ENCODE measurements at regions not wholly inside any gene's neighbourhood (a gene's known extent, or its start where the extent isn't known, plus 50 kb on each side); places are given as distances from the start of the nearest gene placed in this dataset.

DNA sequence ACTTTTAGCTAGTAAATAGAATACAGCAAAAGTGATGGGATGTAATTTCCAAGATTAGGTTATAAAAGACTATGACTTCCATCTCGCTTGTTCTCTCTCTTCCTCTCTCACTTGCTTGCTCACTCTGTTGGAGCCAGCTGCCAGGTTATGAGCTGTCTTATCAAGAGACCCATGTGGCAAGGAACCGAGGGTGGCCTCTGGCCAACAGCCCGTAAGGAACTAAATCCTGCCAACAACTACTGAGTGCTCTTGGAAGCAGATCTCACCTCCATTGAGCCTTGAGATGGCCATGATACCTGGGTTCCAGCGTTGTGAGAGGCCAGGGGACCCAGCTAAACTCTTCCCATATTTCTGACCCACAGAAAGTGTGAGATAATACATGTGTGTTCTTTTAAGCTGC, 636.1 kb downstream of the ACTL7B start:
- in situ Hi-C loops (cut with HindIII; ENCODE audit: low sequenced_read_pairs) = no loop called here

DNA sequence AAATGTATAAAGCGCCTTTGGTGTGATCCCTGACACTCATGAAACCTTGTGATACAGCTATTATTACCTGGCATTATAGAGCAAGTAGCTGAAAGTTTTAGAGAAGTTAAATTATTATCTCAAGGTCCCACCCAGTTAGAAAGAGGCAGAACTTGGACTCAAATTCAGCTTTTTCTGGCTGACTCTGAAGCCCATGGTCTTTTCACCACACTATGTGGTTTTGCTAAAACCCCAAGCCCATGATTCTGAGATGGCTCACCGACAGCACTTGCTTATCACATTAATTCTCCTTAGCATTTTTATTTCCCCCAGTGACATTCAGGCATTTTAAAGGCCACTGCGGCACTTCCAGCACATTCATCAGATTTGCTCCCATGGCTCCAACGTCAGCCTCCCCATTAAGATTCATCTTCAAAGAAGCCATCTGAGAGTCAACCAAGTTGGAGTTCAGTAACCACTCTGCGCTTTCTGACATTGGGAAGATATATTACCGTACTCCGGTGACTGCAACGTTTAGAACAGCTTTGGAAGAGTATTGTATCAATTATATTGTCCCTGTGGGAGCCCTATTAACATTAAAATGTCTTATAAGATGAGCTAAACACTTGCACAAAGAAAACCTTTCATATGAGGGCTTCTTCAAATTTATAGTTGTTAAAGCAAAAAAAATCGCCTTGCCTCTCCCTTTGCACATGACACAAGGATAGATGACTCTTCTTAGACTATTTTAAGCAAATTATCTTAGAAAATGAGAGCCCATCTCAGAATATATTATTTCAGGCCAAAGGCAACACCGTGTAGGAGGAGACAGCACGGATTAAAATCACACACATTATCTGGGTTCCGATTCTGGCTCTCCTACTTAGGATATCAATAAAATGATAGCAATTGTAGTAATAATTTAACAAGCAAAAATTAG, 638.1 kb downstream of the ACTL7B start:
- in situ Hi-C loops (cut with HindIII; ENCODE audit: low sequenced_read_pairs) = no loop called here

DNA sequence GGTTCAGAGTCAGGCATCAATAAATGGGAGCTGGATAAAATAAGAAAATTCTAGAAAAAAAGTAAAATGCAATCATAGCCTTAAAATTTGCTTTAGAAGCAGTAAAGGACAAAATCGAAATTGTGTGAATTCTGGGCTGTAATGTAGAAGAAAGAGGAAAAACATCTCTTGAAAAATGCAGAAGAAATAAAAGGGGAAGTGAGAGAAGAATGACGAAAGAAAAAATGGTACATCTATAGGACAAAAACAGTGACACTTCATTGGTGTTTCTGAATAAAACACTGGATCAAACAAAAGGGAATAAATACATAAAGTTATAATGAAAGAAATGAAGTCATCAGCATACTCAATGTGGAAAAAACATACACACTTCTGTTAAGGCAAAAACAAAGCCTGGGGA, 642.3 kb downstream of the ACTL7B start:
- in situ Hi-C loops (cut with HindIII; ENCODE audit: low sequenced_read_pairs) = no loop called here

DNA sequence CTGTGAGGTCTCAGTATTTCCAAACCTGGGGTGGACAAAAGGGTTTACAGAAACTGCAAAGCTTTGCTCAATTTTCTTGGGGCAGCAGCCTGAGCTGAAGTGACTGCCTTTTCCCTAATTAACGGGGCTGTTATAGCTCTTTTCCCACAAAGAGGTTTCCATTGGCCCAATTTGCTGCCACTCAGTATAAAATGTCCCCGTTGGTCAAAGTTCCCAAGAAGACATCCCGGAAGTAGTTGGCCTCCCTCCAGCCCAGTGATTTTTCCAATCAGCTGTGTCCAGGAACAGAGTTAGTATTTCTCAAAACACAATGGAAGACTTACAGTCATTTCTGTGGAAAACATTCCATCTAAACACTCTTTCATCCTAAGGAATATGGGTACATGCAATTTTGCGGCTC, 643.6 kb downstream of the ACTL7B start:
- in situ Hi-C loops (cut with HindIII; ENCODE audit: low sequenced_read_pairs) = no loop called here

DNA sequence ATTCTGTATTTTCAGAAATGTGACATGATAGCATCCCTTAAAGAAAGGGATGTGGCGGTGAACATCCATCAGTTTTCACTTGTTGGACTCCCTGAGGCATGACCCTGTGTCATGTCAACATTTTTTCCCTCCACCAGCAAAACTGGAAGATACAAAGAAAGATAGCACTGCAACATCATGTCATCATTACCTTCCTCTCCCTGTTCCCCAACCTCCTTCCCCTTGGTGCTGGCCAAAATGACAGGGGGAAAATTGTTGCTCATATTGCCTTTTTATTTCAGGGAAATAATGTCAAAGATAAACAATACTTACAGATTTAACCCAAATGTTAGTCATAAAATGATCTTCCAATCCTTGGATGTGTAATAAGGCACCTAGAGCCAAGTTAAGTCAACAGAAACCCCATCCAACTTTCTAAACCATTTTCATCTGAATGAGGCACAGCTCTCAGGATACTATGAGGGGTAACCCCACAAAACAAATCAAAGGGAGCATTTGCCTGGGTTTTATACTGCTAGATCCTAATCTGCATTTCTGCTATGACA, 644.3 kb downstream of the ACTL7B start:
- in situ Hi-C loops (cut with HindIII; ENCODE audit: low sequenced_read_pairs) = no loop called here

DNA sequence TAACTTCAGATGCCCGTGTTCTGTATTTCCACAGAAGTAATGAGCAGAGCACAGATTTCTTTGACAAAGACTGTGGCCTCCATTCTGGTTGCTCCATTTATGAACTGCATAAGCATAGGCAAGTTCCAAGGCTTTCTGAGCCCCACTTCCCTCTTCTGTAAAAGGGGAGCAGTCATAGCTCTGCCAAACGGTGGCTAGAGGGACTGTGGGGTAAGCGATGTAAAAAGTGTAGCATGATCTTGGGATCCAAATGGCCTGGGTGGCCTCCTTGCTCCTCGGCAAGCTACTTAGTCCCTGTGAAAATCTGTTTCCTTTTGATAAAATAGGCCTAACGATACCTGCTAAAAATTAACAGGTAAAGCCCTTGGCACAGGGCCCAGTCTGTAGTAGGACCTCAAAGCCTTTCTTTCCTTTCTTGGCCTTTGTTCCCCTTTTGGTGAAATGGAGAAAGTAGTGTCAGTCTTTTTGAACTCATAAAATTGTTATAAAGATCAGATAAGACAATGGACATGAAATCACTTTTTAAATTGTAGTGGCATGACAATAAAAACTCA, 646.6 kb downstream of the ACTL7B start:
- in situ Hi-C loops (cut with HindIII; ENCODE audit: low sequenced_read_pairs) = no loop called here

DNA sequence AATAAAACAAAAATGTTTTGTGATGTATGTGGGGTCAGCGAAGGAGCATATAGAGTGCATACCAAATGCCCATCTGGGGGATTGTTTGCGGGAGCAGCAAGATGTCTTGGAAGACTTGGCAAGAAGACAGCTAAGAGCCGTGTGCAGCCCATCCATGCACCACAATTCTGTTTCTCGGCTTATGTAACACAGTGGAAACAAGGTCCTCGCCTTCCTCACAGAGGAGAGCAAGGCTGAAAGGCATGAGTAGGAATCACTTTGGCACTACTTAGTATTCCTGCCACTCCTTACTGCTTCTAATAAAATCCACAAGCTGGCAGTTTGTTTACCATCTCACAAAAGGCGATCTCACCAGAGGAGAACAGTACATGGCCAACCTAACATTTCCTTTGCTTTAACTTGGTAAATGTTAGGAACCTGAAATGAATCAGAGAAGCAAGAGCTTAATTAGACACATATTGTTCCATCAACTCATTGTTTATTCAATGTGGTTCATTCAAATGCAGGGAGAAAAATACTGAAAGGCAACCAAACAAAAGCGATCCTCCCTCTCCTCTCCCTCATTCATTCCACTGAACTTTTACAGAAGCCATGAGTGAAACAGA, 648.1 kb downstream of the ACTL7B start:
- in situ Hi-C loops (cut with HindIII; ENCODE audit: low sequenced_read_pairs) = no loop called here

DNA sequence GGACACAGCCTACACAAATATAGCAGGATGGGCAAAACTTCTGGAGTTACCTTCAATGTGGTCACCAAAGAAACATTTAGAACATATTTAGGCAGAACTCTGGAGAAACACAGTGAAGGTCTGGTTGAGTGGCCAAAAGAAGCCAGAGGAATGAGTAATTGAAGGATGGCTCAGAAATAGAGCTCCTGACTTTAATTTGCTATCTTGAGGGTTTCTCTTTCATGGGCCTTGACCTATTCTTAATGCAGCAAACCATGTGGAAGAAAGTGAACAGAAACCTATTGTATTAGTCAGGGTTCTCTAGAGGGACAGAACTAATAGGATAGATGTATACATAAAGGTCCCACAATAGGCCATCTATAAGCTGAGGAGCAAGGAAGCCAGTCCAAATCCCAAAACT, 650.5 kb downstream of the ACTL7B start:
- in situ Hi-C loops (cut with HindIII; ENCODE audit: low sequenced_read_pairs) = no loop called here

DNA sequence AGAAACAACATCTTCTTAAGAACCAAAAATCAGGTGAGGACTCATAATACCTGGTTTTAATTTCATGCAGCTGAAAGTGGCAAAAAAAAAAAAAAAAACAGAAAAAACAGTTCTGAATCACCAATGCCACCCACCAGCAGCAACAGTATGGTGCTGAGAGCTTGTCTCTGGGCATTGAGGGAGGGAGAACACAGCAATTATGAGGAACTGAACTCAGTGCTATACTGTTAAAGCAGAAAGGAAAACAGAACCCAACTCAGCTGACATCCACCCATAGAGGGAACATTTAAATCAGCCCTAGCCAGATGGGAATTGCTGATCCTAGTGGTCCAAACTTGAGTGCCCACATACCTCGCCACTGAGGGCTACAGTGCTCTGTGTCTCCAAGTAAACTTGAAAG, 657.9 kb downstream of the ACTL7B start:
- in situ Hi-C loops (cut with HindIII; ENCODE audit: low sequenced_read_pairs) = no loop called here

DNA sequence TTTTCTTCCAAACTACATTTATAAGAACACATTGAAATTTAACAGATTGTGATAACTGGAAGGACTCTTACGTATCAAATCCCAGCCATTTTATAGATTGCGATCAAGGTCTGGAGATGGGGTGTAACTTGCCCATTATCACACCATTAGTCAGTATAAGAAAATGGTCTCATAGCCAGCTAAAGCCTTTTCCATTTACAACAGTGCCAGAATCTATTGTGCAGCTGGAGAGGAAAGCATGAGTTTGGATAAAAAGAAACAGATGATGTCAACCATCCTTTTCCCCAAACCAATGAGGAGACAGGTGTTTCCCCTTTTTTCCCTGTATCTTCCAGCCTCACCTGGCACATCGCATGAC, 658.8 kb downstream of the ACTL7B start:
- in situ Hi-C loops (cut with HindIII; ENCODE audit: low sequenced_read_pairs) = no loop called here

DNA sequence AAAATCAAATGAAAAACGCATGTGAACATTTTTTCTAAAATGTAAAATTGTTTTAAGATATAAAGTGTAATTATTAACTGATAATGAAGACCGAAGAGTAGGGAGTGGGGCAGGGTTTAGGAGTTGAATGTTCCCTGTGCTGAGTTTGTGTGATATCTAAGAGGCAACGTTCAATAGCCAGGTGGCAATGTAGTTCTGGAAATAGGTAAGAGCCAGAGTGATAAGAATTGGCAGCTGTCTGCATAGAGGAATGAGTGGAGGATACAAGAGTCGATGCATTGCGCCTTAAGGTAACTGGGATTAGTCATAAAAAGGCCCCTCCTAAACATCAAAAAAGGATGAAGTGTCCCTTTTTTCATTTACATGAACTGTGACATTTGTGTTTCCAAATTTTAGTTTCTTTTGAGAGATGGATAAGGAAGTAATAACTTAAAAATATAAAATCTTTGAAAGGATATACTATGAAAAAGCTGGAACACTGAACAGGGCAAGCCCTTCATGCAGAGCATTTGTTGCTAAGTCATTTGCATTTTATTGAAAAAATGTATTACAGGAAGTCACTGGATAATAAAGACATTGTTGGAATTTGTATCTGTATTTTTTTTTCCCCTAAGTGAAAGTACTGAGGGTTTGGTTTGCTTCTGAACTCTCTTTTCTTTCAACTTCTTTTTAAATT, 659.3 kb downstream of the ACTL7B start:
- in situ Hi-C loops (cut with HindIII; ENCODE audit: low sequenced_read_pairs) = no loop called here

DNA sequence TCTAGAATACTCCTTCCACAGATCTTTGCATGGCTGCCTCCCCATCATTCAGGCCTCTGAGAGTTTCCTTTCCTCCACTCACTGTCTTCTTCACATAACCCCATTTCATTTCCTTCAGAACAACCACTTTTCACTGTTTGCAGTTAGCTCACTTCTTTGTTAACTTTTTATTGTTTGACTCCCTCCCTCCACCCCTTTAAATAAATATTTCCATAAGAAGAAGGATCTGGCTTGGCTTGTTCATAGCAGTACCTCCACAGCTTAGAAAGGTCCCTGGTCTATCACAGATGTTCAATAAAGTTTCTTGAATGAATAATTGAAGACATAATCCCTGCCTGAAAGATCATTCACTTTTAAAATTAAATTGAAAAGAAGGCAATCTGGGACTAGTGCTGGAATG, 661.6 kb downstream of the ACTL7B start:
- in situ Hi-C loops (cut with HindIII; ENCODE audit: low sequenced_read_pairs) = no loop called here

DNA sequence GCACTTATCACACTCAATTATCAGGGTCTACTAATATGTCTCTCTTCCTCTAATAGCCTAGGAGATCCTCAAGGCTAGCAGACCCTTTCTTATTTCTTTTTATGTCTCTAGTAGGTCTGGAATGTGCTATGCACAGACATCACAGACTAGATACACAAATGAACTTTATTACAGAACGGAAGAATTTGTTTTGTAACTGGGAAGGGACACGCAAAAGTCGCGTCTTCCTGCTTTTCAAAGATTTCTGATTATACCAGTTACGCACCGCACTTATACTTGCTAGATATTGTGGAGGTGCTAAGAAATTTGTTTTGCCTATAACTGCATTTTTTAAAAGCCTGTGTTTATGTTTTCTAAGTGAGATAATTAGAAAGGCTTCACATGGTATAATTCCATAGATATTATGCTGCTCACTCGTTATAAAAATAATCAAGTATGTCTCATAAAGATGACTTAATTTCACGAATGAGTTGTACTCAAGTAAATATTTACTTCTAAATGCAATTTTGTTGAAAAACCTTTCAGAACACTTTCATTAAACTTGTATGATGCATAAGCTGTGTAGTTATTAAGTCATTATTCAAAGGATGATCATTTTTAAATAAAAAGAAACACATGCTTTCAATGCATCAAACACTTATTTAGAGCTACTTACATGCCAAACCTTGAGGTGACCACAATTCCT, 662.6 kb downstream of the ACTL7B start:
- in situ Hi-C loops (cut with HindIII; ENCODE audit: low sequenced_read_pairs) = no loop called here

DNA sequence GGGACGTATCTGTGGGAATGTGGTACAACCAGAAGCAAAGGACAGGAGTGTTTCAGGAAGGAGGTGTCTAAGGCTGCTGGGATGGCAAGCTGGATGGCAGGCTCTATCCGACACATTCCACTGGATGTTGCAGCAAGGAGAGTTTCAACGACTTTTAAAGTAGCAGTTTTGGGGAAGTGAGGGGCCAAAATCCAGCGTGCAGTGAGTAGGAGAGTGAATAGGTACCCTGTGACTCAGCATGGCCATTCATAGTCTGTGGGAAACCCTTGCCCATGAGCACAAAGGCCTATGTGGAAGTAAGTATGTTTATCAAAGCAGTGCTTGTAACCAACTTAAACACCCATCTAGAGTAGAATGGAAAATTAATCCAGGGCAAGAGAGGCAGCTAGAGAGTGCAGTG, 664.7 kb downstream of the ACTL7B start:
- in situ Hi-C loops (cut with HindIII; ENCODE audit: low sequenced_read_pairs) = no loop called here

DNA sequence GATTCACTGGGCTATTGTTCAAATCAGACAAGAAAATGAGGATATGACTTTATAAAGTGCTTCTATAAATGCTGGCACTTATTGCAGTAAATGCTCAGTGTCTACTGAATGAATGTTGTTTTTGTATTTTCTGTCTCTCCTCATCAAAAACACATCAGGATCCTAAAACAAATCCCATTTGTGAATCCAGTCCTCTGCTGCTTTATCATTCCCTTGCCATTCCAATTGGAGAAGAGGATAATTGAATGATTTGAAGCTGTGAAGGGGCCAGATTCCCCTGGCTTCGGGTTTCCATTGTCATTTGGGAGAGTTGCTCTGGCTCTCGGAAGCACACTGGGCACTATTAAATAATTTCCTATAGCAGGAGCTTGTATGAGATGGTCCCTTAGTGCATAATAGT, 666.8 kb downstream of the ACTL7B start:
- in situ Hi-C loops (cut with HindIII; ENCODE audit: low sequenced_read_pairs) = no loop called here

DNA sequence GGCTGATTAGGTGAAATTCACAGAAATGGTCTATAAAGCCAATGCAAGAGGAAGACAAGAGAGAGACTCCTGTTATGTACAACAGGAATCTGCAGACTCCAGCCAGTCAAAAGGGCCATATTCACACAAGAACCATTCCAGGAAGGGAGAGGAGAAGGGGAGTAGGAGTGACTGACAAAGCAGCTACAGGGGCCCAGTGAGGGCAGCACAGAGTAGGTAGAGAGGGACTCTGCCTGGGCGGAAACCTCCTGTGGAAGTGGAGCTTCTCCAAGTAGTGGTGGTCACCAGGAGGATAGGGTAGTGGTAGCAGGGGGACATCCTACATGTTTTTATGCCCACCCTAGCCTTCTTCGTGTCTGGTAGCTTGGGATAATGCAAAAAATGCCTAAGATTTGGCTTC, 667.3 kb downstream of the ACTL7B start:
- in situ Hi-C loops (cut with HindIII; ENCODE audit: low sequenced_read_pairs) = no loop called here

DNA sequence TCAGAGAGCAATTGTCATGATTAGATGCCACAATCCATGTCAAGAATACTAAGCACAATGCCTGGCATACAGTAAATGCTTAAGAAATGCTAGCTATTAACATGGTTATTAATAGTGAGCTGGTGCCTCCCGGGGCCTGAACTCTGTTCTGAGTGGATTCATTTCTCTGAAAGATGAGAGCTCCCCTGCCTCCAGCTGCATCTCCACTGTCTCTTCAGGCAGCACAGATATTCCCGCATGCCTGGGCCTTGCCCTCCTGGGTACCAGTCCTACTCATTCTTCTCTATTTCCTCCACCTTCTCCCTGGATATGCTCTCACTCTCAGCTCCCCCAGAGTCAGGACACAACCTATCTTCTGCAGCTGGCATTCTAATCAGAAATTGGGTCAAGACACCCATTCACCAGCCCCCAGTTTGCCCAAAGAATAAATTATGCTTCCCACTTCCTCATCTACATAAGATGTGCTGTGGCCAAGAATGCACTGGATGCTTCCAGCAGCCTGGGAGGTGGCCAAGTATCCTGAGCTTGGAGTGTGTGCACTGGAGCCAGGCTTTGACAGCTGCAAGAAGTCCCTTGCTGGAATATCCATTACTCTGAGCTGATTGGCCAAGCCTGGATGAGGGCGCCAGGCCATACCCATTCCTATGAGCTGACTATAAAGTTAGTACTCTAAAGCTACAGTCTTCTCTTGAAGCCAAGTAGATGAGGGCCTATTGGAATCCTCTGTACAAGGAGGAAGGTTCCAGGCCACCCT, 669.0 kb downstream of the ACTL7B start:
- in situ Hi-C loops (cut with HindIII; ENCODE audit: low sequenced_read_pairs) = no loop called here

DNA sequence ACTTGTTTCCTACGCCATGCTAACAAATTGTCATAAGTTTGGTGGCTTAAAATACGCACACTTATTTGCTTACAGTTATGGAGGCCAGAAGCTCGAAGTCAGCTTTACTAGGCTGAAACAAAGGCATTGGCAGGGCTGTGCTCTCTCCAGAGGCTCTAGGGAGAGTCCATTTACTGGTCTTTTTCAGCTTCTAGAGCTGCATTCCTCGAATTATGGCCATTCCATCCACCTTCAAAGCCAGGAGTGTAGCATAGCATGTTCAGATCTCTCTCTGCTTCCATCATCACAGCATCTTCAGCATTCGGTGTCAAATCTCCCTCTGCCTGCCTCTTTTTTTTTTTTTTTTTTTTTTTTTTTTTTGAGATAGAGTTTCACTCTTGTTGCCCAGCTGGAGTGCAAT, 670.2 kb downstream of the ACTL7B start:
- in situ Hi-C loops (cut with HindIII; ENCODE audit: low sequenced_read_pairs) = no loop called here

DNA sequence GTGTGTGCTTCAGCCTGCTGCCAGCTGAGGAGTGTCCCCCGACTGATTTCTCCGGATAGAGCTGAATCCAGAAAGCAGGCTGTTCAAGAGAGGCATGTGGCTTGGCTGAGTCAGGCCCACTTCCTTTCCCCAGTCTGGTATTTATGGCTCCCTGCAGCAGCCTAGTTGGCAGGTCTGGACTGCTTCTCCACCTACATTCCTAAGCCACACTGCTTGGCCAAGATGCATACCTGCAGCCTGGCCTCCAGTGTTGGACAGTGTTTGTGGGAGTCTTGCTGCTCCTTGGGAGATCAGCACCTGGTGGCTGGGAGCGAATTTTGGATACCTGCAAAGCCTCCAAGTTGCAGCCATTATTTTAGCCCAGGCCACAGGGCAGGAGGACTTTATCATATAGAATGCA, 670.8 kb downstream of the ACTL7B start:
- in situ Hi-C loops (cut with HindIII; ENCODE audit: low sequenced_read_pairs) = no loop called here

DNA sequence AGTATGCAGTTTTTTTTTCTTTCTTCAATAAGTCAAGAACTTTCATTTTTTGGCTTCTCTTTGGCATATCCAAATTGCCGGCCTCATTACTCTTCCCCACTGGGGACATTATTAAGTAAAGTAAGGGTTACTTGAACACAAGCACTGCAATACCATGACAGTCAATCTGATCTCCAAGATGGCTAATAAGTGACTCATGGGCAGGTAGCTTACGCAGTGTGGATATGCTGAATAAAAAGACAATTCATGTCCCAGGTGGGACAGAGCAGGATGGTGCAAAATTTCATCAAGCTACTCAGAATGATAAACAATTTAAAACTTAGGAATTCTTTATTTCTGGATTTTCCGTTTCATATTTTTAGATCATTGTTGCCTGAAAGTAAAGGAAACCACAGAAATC, 671.8 kb downstream of the ACTL7B start:
- in situ Hi-C loops (cut with HindIII; ENCODE audit: low sequenced_read_pairs) = no loop called here

Data from endothelial cell of hepatic sinusoid (primary cell).